CD8-positive, alpha-beta memory T cell (primary cell): ENCODE measurements at regions not wholly inside any gene's neighbourhood (a gene's known extent, or its start where the extent isn't known, plus 50 kb on each side); places are given as distances from the start of the nearest gene placed in this dataset.

ENCODE experiments used
- CTCF ChIA-PET: fragments of 350-600 bp; sonication (Branson Sonifier 250); formaldehyde crosslinking; loops from one replicate; lab custom pipeline; 2021; ENCODE audit warnings: antibody characterized with exemption; lab: Charles Lee
- POLR2A ChIA-PET: fragments of 350-600 bp; sonication (Branson Sonifier 250); formaldehyde crosslinking; loops from one replicate; lab custom pipeline; 2021; ENCODE audit warnings: antibody characterized with exemption; lab: Charles Lee
- DNase-seq, 5 donors: peaks; one replicate each; pipeline versions ENCODE4 v3.0.0 to v3.0.0-alpha.2; 2020 to 2022; ENCODE audit warnings: mixed read lengths in 1 of 5
- H3K27ac ChIP-seq: one replicate; pipeline ENCODE4 v1.7.0; 2013; ENCODE audit warnings: low read depth, mild to moderate bottlenecking, low read length, moderate library complexity
- H3K27me3 ChIP-seq: 2 replicates; pipeline ENCODE4 v1.7.0; 2013; ENCODE audit warnings: low read length, mild to moderate bottlenecking; ENCODE audit not compliant: insufficient read depth, poor library complexity, severe bottlenecking
- H3K36me3 ChIP-seq: 2 replicates; pipeline ENCODE4 v1.7.0; 2013; ENCODE audit warnings: mild to moderate bottlenecking, low read length, moderate library complexity; ENCODE audit not compliant: insufficient read depth
- H3K4me1 ChIP-seq: 2 replicates; pipeline ENCODE4 v1.7.0; 2013; ENCODE audit warnings: mild to moderate bottlenecking, low read length, moderate library complexity; ENCODE audit not compliant: insufficient read depth
- H3K4me3 ChIP-seq: 2 replicates; pipeline ENCODE4 v1.7.0; 2013; ENCODE audit warnings: mild to moderate bottlenecking, low read length
- H3K9me3 ChIP-seq: 2 replicates; pipeline ENCODE4 v1.7.0; 2013; ENCODE audit warnings: mild to moderate bottlenecking, low read length
- H3K27ac Mint-ChIP-seq, 8 donors: one replicate each; pipeline ENCODE4 v1.8.0; 2020 to 2021; ENCODE audit warnings: mixed read lengths in 8 of 8, mild to moderate bottlenecking in 6 of 8, inconsistent platforms in 3 of 8, moderate library complexity in 3 of 8
- H3K27me3 Mint-ChIP-seq, 2 donors: one replicate each; pipeline ENCODE4 v1.8.0; 2020 to 2021; ENCODE audit warnings: mixed read lengths in 2 of 2, mild to moderate bottlenecking in 1 of 2, moderate library complexity in 1 of 2
- H3K36me3 Mint-ChIP-seq, 3 donors: one replicate each; pipeline ENCODE4 v1.8.0; 2020 to 2021; ENCODE audit warnings: mixed read lengths in 3 of 3, inconsistent platforms in 1 of 3, mild to moderate bottlenecking in 1 of 3
- H3K4me1 Mint-ChIP-seq, 3 donors: one replicate each; pipeline ENCODE4 v1.8.0; 2020 to 2021; ENCODE audit warnings: mixed read lengths in 3 of 3, inconsistent platforms in 1 of 3, mild to moderate bottlenecking in 1 of 3
- H3K4me3 Mint-ChIP-seq, 7 donors: one replicate each; pipeline ENCODE4 v1.8.0; 2020 to 2021; ENCODE audit warnings: mixed read lengths in 7 of 7, mild to moderate bottlenecking in 6 of 7, moderate library complexity in 4 of 7, inconsistent platforms in 2 of 7
- H3K9me3 Mint-ChIP-seq, 5 donors: one replicate each; pipeline ENCODE4 v1.8.0; 2020 to 2022; ENCODE audit warnings: mixed read lengths in 5 of 5, mild to moderate bottlenecking in 3 of 5, moderate library complexity in 2 of 5, inconsistent platforms in 1 of 5

- no peak overlapping the region for H3K27ac ChIP-seq
- H3K4me3 Mint-ChIP-seq, result no peak overlapping the region
These were observed 135.7 kb downstream of the MBL2 start for GRCh38 chr10:52636874-52637273.

DNA sequence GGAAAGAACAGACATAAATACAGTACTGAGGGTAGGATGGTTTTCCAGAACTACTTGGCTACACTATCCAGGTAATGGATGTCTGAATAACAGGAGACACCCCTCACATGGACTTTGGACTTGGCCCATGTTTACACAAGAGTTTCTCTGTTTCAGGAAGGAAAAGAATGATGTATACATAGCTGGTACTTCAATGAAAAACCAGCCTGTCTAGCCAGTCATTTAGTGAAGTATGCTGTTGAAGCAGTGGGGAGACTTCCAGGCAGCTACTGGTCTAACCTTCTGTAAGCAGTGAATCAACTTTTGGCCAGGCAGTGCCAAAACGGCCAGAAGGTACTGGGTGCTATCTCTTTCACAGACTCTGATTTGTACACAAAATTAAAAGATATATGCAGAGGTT is 135.0 kb downstream of the MBL2 start:
- Histone ChIP-seq H3K27ac (no peak overlapping the region), H3K36me3 (no peaks in the 10 kb centered on the region), H3K4me3 (no peak overlapping the region), H3K9me3 (peaks cover 5% of the 10 kb centered on the region), H3K27me3 (no peaks in the 10 kb centered on the region), H3K4me1 (no peaks in the 10 kb centered on the region)
- ChIA-PET CTCF (interaction anchor here (0.6 kb wide), 1 partner anchor 346 kb away, joined by 4 read pairs; no protein-coding TSS in a partner anchor), POLR2A (no interaction called here)
- Mint-ChIP-seq H3K27ac (no peak overlapping the region), H3K36me3 (no peaks in the 10 kb centered on the region), H3K9me3 (peaks cover 4 to 21% (median 10%) of the 10 kb centered on the region in 5 donors), H3K27me3 (no peaks in the 10 kb centered on the region), H3K4me1 (no peaks in the 10 kb centered on the region), H3K4me3 (no peak overlapping the region)
- DNase-seq, result no peak

More at GRCh38 chr10:52636874-52637273, 135.7 kb downstream of the MBL2 start:
- Histone ChIP-seq H3K27me3 (no peaks in the 10 kb centered on the region), H3K4me3 (no peak overlapping the region), H3K36me3 (no peaks in the 10 kb centered on the region), H3K9me3 (peaks cover 5% of the 10 kb centered on the region), H3K4me1 (no peaks in the 10 kb centered on the region)
- no peaks in the 10 kb centered on the region for H3K36me3 Mint-ChIP-seq
- no peak for DNase-seq
- H3K4me1 Mint-ChIP-seq, result no peaks in the 10 kb centered on the region
- ChIA-PET POLR2A (no interaction called here), CTCF (interaction anchor here (0.6 kb wide), 1 partner anchor 347 kb away, joined by 4 read pairs; no protein-coding TSS in a partner anchor)
- no peak overlapping the region for H3K27ac Mint-ChIP-seq
- H3K9me3 Mint-ChIP-seq, result peaks cover 4 to 22% (median 7%) of the 10 kb centered on the region in 5 donors
- H3K27me3 Mint-ChIP-seq, result no peaks in the 10 kb centered on the region

DNA sequence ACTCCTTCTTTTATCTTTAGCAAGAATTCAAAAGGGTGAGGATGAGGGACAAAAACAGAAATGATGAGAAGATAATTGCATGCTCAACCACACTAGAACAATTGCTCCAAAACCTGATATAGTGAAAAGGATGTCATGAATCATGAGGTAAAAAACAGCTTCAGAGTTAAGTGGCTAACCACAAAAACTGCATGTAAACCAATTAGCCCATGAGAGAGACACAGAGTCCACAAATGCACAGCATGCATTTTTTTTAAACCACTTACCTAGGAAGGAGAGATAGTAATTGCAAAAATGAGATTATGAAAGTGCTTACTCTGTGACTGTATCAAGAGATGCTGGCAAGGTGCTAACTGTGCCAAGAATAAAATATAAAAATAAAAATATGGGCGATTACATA is 132.9 kb downstream of the MBL2 start:
- H3K36me3 ChIP-seq, result no peaks in the 10 kb centered on the region
- H3K9me3 Mint-ChIP-seq, result peaks cover 6 to 22% (median 10%) of the 10 kb centered on the region in 5 donors
- DNase-seq, result no peak
- no peak overlapping the region for H3K27ac Mint-ChIP-seq
- H3K27ac ChIP-seq, result no peak overlapping the region
- no peaks in the 10 kb centered on the region for H3K27me3 ChIP-seq
- no peaks in the 10 kb centered on the region for H3K4me1 Mint-ChIP-seq
- H3K4me3 ChIP-seq, result no peak overlapping the region
- ChIA-PET POLR2A (no interaction called here), CTCF (no interaction called here)
- no peaks in the 10 kb centered on the region for H3K36me3 Mint-ChIP-seq
- peaks cover 5% of the 10 kb centered on the region for H3K9me3 ChIP-seq
- H3K4me3 Mint-ChIP-seq, result no peak overlapping the region
- H3K4me1 ChIP-seq, result no peaks in the 10 kb centered on the region
- no peaks in the 10 kb centered on the region for H3K27me3 Mint-ChIP-seq

DNA sequence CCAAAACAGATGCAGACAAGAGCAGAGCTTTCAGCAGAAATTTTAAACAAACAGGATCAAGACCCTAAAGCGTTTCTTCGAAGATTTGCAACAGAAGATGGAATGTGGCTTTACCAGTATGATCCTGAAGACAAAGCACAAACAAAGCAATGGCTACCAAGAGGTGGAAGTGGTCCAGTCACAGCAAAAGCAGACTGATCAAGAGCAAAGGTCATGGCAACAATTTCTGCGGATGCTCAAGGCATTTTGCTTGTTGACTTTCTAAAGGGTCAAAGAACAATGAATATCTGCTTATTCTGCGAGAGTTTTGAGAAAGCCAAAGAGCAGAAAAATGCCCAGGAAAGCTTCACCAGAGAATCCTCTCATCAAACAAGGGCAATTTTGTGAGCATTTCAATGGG is 130.4 kb downstream of the MBL2 start:
- no peak for DNase-seq
- Histone ChIP-seq H3K27ac (no peak overlapping the region), H3K36me3 (no peaks in the 10 kb centered on the region), H3K27me3 (no peaks in the 10 kb centered on the region), H3K4me1 (no peaks in the 10 kb centered on the region), H3K4me3 (no peak overlapping the region), H3K9me3 (peaks cover under 1% of the 10 kb centered on the region)
- H3K4me1 Mint-ChIP-seq, result no peaks in the 10 kb centered on the region
- no peaks in the 10 kb centered on the region for H3K36me3 Mint-ChIP-seq
- peaks cover 7 to 22% (median 10%) of the 10 kb centered on the region in 5 donors for H3K9me3 Mint-ChIP-seq
- ChIA-PET POLR2A (no interaction called here), CTCF (no interaction called here)
- H3K4me3 Mint-ChIP-seq, result no peak overlapping the region
- no peaks in the 10 kb centered on the region for H3K27me3 Mint-ChIP-seq
- no peak overlapping the region for H3K27ac Mint-ChIP-seq

DNA sequence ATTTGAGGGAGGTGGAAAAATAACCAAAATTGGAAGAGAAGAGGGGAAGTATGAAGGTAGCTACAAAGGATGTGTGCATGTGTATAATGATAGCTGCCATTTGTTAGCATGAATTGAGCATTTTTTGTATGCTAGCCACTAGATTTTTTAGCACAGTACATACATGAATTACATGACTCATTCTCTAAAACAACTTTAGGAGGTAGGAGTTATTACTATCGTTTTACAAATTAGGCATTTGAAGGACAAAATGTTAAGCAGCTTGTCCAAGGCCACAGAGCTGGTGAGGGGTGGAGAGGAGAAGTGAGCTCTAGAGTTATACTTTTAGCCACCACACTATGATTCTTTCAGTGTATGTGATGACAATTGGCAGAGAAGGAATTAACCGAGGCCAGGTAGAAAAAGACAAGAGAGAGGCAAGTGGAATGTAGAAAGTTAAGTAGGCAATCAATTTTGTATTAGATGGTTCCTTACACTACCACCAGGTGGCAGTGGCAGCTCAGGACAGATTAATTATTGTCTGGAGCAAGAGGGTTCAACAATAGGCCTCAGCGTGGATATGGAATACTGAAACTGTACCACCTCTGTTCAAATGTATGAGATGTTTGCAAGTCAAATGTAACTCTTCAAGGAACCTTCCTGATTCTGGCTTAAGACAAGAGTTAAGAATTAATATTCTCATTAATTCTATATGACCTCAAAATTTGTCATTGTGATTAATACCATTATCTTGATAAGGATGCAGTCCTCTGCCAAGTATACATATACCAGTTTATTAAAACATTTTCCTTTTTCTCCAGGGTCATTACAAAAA is 128.0 kb downstream of the MBL2 start:
- CTCF ChIA-PET, result no interaction called here
- no peaks in the 10 kb centered on the region for H3K27me3 Mint-ChIP-seq

DNA sequence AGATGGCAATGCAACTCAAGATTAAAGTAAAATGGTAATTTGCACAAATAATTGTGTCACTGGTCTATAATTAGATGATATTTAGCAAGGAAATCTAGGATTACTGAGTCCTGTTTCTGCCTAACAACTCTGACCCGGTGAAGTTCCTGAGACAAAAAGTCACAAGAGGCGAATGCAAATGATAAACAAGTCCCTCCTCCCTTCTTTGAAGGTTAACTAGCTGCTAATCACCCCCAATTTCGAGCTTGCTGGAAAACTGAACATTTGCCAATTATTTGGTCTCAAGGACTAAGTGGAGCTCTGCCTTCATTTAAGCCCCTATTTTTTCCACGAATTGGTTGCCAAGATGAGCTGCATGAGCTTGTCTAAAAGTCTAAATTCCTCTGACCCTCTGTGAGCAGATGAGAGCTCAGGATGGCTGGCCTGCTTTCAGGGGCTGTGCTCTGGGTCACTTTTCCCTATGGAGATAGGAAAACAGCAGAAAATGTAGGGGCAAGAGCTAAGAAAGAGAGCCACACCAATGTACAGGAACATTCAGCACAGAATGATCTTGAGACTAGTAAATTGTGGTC is 127.3 kb downstream of the MBL2 start:
- no peak overlapping the region for H3K4me3 ChIP-seq
- H3K27ac ChIP-seq, result no peak overlapping the region
- no peaks in the 10 kb centered on the region for H3K9me3 ChIP-seq
- no peaks in the 10 kb centered on the region for H3K27me3 ChIP-seq
- Mint-ChIP-seq H3K9me3 (peaks cover 3 to 13% (median 10%) of the 10 kb centered on the region in 5 donors), H3K27ac (no peak overlapping the region), H3K36me3 (no peaks in the 10 kb centered on the region), H3K27me3 (no peaks in the 10 kb centered on the region), H3K4me1 (no peaks in the 10 kb centered on the region), H3K4me3 (no peak overlapping the region)
- no peak for DNase-seq
- no peaks in the 10 kb centered on the region for H3K36me3 ChIP-seq
- no peaks in the 10 kb centered on the region for H3K4me1 ChIP-seq
- POLR2A ChIA-PET, result no interaction called here
- CTCF ChIA-PET, result no interaction called here

More for the DNA sequence above, 128.0 kb downstream of the MBL2 start:
- Histone ChIP-seq H3K36me3 (no peaks in the 10 kb centered on the region), H3K27ac (no peak overlapping the region), H3K4me3 (no peak overlapping the region), H3K4me1 (no peaks in the 10 kb centered on the region), H3K27me3 (no peaks in the 10 kb centered on the region), H3K9me3 (no peaks in the 10 kb centered on the region)
- POLR2A ChIA-PET, result no interaction called here
- H3K4me3 Mint-ChIP-seq, result no peak overlapping the region
- H3K27ac Mint-ChIP-seq, result no peak overlapping the region
- no peak for DNase-seq
- no peaks in the 10 kb centered on the region for H3K4me1 Mint-ChIP-seq
- peaks cover 3 to 16% (median 10%) of the 10 kb centered on the region in 5 donors for H3K9me3 Mint-ChIP-seq
- H3K36me3 Mint-ChIP-seq, result no peaks in the 10 kb centered on the region

GRCh38 chr10:52649511-52649910 is 123.1 kb downstream of the MBL2 start:
- Mint-ChIP-seq H3K36me3 (no peaks in the 10 kb centered on the region), H3K4me3 (no peak overlapping the region), H3K27me3 (no peaks in the 10 kb centered on the region), H3K9me3 (peaks cover 0 to 16% (median 8%) of the 10 kb centered on the region in 5 donors), H3K27ac (no peak overlapping the region), H3K4me1 (no peaks in the 10 kb centered on the region)
- Histone ChIP-seq H3K27me3 (no peaks in the 10 kb centered on the region), H3K4me1 (no peaks in the 10 kb centered on the region), H3K27ac (no peak overlapping the region), H3K9me3 (no peaks in the 10 kb centered on the region), H3K4me3 (no peak overlapping the region), H3K36me3 (no peaks in the 10 kb centered on the region)
- ChIA-PET POLR2A (no interaction called here), CTCF (no interaction called here)
- DNase-seq, result no peak

DNA sequence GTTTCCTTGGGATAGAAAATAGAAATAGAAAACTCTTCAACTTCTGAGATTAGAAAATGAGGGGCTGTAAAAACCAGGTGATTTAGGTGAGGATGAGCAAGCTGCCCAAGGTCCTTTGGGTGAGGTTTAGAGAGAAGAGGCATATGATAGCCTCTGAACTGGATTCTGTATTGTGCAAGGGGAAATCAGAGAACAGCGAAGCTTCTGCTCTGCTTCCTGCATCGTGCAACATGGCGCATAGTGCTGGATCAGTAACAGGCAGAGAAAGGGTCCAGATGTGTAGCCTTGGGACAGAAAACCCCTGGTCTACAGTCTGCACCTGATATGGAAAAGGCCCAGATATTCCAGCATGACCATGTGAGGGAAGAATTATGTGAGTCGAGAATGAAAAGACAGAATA is 121.7 kb downstream of the MBL2 start:
- Mint-ChIP-seq H3K9me3 (peaks cover 2 to 16% (median 11%) of the 10 kb centered on the region in 5 donors), H3K4me1 (no peaks in the 10 kb centered on the region), H3K4me3 (no peak overlapping the region), H3K27ac (no peak overlapping the region), H3K27me3 (no peaks in the 10 kb centered on the region), H3K36me3 (no peaks in the 10 kb centered on the region)
- H3K36me3 ChIP-seq, result no peaks in the 10 kb centered on the region
- CTCF ChIA-PET, result no interaction called here
- no peak overlapping the region for H3K27ac ChIP-seq
- H3K4me3 ChIP-seq, result no peak overlapping the region
- no peak for DNase-seq
- POLR2A ChIA-PET, result no interaction called here
- H3K9me3 ChIP-seq, result no peaks in the 10 kb centered on the region
- H3K4me1 ChIP-seq, result no peaks in the 10 kb centered on the region
- H3K27me3 ChIP-seq, result no peaks in the 10 kb centered on the region
